ENCODE measurements at regions not wholly inside any gene's neighbourhood (a gene's known extent, or its start where the extent isn't known, plus 50 kb on each side); places are given as distances from the start of the nearest gene placed in this dataset.
"Not testable (repeated sequence)": the region's sequence is repeated elsewhere in the genome, so short reads cannot be mapped to it uniquely, and the experiment has no call there.

GRCh38 chr5:158234323-158235158 lies 375.6 kb upstream of the CLINT1 start:
- DNase-seq (peak in 1 of 2 donors; percentile 3), ATAC-seq (peak in 2 of 3 donors; percentile 54 to 59)
- no peak overlapping the region for H3K4me3 ChIP-seq (ENCODE audit: low read length)
- H3K4me3 Mint-ChIP-seq, result peak overlapping the region; percentile 43
- H3K27me3 Mint-ChIP-seq (ENCODE audit: low read depth in 2 of 2), result no peaks in the 10 kb centered on the region
- no peaks in the 10 kb centered on the region for H3K9me3 ChIP-seq (ENCODE audit: control insufficient read depth, insufficient read depth, low read length)
- no peak overlapping the region for H3K27ac Mint-ChIP-seq
- peaks cover 7% of the 10 kb centered on the region for H3K4me1 ChIP-seq (ENCODE audit: control insufficient read depth, insufficient read depth, low read length)
- no peaks in the 10 kb centered on the region for H3K36me3 ChIP-seq (ENCODE audit: control insufficient read depth, insufficient read depth, low read length)
- H3K27me3 ChIP-seq (ENCODE audit: control insufficient read depth, insufficient read depth, low read length), result no peaks in the 10 kb centered on the region
- H3K9me3 Mint-ChIP-seq, result peaks cover 0 to 4% of the 10 kb centered on the region in 2 donors
- H3K36me3 Mint-ChIP-seq, result no peaks in the 10 kb centered on the region
- intact Hi-C loops (cut with micrococcal nuclease), result no loop called here
- no peak overlapping the region for H3K27ac ChIP-seq (ENCODE audit: low read length)
- WGBS (ENCODE audit: insufficient coverage), result 8% methylated on average over 10 of the region's 11 CpGs
- no peak for TF ChIP-seq CTCF (IDR thresholded peaks at IDR 0.05)
- peaks cover 8 to 17% of the 10 kb centered on the region in 2 donors for H3K4me1 Mint-ChIP-seq

GRCh38 chr5:158233735-158234322 lies 374.9 kb upstream of the CLINT1 start:
- Histone ChIP-seq H3K27me3 (ENCODE audit: control insufficient read depth, insufficient read depth, low read length) (no peaks in the 10 kb centered on the region), H3K4me1 (ENCODE audit: control insufficient read depth, insufficient read depth, low read length) (peaks cover 7% of the 10 kb centered on the region), H3K36me3 (ENCODE audit: control insufficient read depth, insufficient read depth, low read length) (no peaks in the 10 kb centered on the region), H3K4me3 (ENCODE audit: low read length) (no peak overlapping the region), H3K9me3 (ENCODE audit: control insufficient read depth, insufficient read depth, low read length) (no peaks in the 10 kb centered on the region), H3K27ac (ENCODE audit: low read length) (no peak overlapping the region)
- no peaks in the 10 kb centered on the region for H3K36me3 Mint-ChIP-seq
- intact Hi-C loops (cut with micrococcal nuclease), result no loop called here
- H3K4me3 Mint-ChIP-seq, result no peak overlapping the region
- peaks cover 0 to 4% of the 10 kb centered on the region in 2 donors for H3K9me3 Mint-ChIP-seq
- 57% methylated on average over 2 of the region's 2 CpGs for WGBS (ENCODE audit: insufficient coverage)
- ATAC-seq, result no peak
- peaks cover 8 to 17% of the 10 kb centered on the region in 2 donors for H3K4me1 Mint-ChIP-seq
- no peak for DNase-seq
- no peak overlapping the region for H3K27ac Mint-ChIP-seq
- H3K27me3 Mint-ChIP-seq (ENCODE audit: low read depth in 2 of 2), result no peaks in the 10 kb centered on the region
- TF ChIP-seq CTCF (IDR thresholded peaks at IDR 0.05), result no peak

GRCh38 chr5:158227314-158227713 lies 368.4 kb upstream of the CLINT1 start:
- DNase-seq; intact Hi-C loops (cut with micrococcal nuclease); H3K9me3 Mint-ChIP-seq; H3K4me3 ChIP-seq (ENCODE audit: low read length); H3K4me1 Mint-ChIP-seq; ATAC-seq; H3K4me3 Mint-ChIP-seq; H3K27me3 Mint-ChIP-seq (ENCODE audit: low read depth in 2 of 2); H3K27ac ChIP-seq (ENCODE audit: low read length); H3K36me3 Mint-ChIP-seq; H3K36me3 ChIP-seq (ENCODE audit: control insufficient read depth, insufficient read depth, low read length); H3K4me1 ChIP-seq (ENCODE audit: control insufficient read depth, insufficient read depth, low read length); H3K27me3 ChIP-seq (ENCODE audit: control insufficient read depth, insufficient read depth, low read length); H3K9me3 ChIP-seq (ENCODE audit: control insufficient read depth, insufficient read depth, low read length); H3K27ac Mint-ChIP-seq: not testable (repeated sequence)
- 100% methylated on average over 1 of the region's 5 CpGs for WGBS (ENCODE audit: insufficient coverage)

- H3K9me3 Mint-ChIP-seq, result peaks cover 0 to 2% of the 10 kb centered on the region in 2 donors
- intact Hi-C loops (cut with micrococcal nuclease), result no loop called here
- WGBS (ENCODE audit: insufficient coverage), result 91% methylated on average over 5 of the region's 5 CpGs
- H3K4me1 Mint-ChIP-seq, result no peaks in the 10 kb centered on the region
- H3K36me3 Mint-ChIP-seq, result no peaks in the 10 kb centered on the region
- no peaks in the 10 kb centered on the region for H3K36me3 ChIP-seq (ENCODE audit: control insufficient read depth, insufficient read depth, low read length)
- H3K4me3 ChIP-seq (ENCODE audit: low read length), result no peak overlapping the region
- H3K4me1 ChIP-seq (ENCODE audit: control insufficient read depth, insufficient read depth, low read length), result no peaks in the 10 kb centered on the region
- H3K27ac Mint-ChIP-seq, result no peak overlapping the region
- H3K27me3 ChIP-seq (ENCODE audit: control insufficient read depth, insufficient read depth, low read length), result no peaks in the 10 kb centered on the region
- TF ChIP-seq CTCF (IDR thresholded peaks at IDR 0.05), result no peak
- H3K9me3 ChIP-seq (ENCODE audit: control insufficient read depth, insufficient read depth, low read length), result no peaks in the 10 kb centered on the region
- H3K4me3 Mint-ChIP-seq, result no peak overlapping the region
- DNase-seq (no peak), ATAC-seq (no peak)
- no peak overlapping the region for H3K27ac ChIP-seq (ENCODE audit: low read length)
- no peaks in the 10 kb centered on the region for H3K27me3 Mint-ChIP-seq (ENCODE audit: low read depth in 2 of 2)
Measured at GRCh38 chr5:158226496-158226895, 367.6 kb upstream of the CLINT1 start.

Measured in natural killer cell (primary cell).